ENCODE measurements at regions not wholly inside any gene's neighbourhood (a gene's known extent, or its start where the extent isn't known, plus 50 kb on each side); places are given as distances from the start of the nearest gene placed in this dataset.

DNA sequence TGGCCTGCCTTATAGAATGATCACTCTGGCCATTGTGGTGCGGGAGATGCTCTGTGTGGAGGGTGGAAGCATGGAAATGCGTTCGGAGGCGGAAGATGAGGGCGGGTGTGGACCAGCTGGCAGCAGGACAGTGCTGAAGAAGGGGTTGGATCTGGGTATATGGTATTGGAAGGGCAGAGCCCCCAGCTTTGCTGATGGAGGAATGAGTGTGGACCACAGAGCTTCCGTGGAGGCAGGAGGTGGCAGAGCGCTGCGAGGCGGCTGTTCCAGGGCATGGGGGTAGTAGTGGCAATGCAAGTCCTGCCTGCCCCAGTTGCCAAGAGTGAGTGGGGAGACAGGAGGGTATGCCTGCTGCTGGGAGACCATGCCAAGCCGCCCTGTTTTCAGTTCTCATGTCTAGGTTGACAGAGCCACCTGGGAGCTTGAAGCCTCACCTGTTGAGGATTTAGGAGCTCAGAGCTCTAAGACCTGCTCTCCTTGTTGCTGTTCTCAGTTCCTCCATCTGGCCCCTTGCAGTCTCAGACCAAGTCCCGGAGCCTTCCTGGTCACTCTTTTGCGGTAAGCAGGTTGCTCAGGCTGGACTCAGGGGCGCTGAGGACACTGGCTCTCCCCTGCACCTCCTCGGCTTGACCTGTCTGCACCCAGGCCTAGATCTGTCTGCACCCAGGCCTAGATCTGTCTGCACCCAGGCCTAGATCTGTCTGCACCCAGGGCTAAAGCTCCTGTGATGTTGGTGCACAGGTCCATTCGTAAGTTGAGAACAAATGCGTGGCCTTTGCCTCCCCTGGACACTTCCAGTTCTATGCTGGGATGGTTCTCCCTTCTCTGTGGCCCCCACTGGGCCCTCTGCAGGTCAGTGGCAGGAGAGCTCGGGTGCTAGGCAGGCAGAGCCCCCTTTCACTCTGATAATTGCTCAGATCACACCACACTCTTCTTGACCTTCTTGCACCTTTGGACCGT is 290.5 kb upstream of the HS6ST1 start (continued):
- TF ChIP-seq SPI1 (IDR thresholded peaks at IDR 0.05; ENCODE audit: borderline replicate concordance, low read depth, low read length): no peak
- TF ChIP-seq, protein P1, sequence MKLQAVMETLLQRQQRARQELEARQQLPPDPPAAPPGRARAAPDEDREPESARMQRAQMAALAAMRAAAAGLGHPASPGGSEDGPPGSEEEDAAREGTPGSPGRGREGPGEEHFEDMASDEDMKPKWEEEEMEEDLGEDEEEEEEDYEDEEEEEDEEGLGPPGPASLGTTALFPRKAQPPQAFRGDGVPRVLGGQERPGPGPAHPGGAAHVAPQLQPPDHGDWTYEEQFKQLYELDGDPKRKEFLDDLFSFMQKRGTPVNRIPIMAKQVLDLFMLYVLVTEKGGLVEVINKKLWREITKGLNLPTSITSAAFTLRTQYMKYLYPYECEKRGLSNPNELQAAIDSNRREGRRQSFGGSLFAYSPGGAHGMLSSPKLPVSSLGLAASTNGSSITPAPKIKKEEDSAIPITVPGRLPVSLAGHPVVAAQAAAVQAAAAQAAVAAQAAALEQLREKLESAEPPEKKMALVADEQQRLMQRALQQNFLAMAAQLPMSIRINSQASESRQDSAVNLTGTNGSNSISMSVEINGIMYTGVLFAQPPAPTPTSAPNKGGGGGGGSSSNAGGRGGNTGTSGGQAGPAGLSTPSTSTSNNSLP (IDR thresholded peaks at IDR 0.05; ENCODE audit: borderline replicate concordance, low read depth, low read length): no peak

DNA sequence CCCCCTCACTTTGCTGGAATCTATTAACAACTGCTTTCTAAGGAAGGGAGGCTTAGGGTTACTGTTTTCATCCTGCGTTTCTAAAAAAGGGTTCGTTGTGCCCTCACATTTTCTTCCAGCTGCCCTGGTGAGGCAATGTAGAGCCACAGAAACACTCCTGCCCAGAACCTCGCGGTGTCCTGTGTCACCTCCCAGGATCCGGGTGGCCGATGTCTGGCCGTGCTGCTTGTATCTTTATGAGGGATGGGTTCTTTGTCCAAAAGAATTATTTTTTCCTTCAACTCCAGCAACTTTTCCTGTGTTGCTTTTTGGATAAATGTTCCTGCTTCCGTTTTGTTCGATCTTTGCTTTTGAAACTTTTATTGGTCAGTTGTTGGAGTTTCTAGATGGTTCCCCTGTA is 291.8 kb upstream of the HS6ST1 start:
- WGBS (ENCODE audit: insufficient coverage, low coverage, missing lambda C conversion rate): 4% methylated on average over 9 of the region's 9 CpGs
- no peak for ATAC-seq
- POLR2A ChIA-PET: no interaction called here
- TF ChIP-seq, protein P2, sequence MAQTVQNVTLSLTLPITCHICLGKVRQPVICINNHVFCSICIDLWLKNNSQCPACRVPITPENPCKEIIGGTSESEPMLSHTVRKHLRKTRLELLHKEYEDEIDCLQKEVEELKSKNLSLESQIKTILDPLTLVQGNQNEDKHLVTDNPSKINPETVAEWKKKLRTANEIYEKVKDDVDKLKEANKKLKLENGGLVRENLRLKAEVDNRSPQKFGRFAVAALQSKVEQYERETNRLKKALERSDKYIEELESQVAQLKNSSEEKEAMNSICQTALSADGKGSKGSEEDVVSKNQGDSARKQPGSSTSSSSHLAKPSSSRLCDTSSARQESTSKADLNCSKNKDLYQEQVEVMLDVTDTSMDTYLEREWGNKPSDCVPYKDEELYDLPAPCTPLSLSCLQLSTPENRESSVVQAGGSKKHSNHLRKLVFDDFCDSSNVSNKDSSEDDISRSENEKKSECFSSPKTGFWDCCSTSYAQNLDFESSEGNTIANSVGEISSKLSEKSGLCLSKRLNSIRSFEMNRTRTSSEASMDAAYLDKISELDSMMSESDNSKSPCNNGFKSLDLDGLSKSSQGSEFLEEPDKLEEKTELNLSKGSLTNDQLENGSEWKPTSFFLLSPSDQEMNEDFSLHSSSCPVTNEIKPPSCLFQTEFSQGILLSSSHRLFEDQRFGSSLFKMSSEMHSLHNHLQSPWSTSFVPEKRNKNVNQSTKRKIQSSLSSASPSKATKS (CRISPR knock-in tag; IDR thresholded peaks at IDR 0.05): no peak
- TF ChIP-seq, protein P3, sequence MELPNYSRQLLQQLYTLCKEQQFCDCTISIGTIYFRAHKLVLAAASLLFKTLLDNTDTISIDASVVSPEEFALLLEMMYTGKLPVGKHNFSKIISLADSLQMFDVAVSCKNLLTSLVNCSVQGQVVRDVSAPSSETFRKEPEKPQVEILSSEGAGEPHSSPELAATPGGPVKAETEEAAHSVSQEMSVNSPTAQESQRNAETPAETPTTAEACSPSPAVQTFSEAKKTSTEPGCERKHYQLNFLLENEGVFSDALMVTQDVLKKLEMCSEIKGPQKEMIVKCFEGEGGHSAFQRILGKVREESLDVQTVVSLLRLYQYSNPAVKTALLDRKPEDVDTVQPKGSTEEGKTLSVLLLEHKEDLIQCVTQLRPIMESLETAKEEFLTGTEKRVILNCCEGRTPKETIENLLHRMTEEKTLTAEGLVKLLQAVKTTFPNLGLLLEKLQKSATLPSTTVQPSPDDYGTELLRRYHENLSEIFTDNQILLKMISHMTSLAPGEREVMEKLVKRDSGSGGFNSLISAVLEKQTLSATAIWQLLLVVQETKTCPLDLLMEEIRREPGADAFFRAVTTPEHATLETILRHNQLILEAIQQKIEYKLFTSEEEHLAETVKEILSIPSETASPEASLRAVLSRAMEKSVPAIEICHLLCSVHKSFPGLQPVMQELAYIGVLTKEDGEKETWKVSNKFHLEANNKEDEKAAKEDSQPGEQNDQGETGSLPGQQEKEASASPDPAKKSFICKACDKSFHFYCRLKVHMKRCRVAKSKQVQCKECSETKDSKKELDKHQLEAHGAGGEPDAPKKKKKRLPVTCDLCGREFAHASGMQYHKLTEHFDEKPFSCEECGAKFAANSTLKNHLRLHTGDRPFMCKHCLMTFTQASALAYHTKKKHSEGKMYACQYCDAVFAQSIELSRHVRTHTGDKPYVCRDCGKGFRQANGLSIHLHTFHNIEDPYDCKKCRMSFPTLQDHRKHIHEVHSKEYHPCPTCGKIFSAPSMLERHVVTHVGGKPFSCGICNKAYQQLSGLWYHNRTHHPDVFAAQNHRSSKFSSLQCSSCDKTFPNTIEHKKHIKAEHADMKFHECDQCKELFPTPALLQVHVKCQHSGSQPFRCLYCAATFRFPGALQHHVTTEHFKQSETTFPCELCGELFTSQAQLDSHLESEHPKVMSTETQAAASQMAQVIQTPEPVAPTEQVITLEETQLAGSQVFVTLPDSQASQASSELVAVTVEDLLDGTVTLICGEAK (IDR thresholded peaks at IDR 0.05): no peak
- TF ChIP-seq, protein P3 (CRISPR knock-in tag; IDR thresholded peaks at IDR 0.05): no peak

More for the DNA sequence above, 291.8 kb upstream of the HS6ST1 start:
- Histone ChIP-seq H3K9me1 (ENCODE audit: control insufficient read depth, insufficient read depth, low read length) (no peaks in the 10 kb centered on the region), H3K9me3 (replicated peaks; ENCODE audit: control insufficient read depth, insufficient read depth, low read depth, low read length) (no peaks in the 10 kb centered on the region), H3K27me3 (ENCODE audit: control insufficient read depth in 2 of 2, insufficient read depth in 2 of 2, low read length in 2 of 2) (peaks cover 5 to 51% of the 10 kb centered on the region in 2 experiments; a peak in 3 of 5 replicates), H3K9ac (ENCODE audit: insufficient read depth in 1 of 2, low read depth in 2 of 2, low read length in 2 of 2) (no peak overlapping the region), H3K79me2 (ENCODE audit: control insufficient read depth, insufficient read depth, low read length) (no peaks in the 10 kb centered on the region), H3K36me3 (ENCODE audit: control insufficient read depth, insufficient read depth, low read length) (no peaks in the 10 kb centered on the region), H3K4me3 (no peak overlapping the region), H2AFZ (ENCODE audit: low read depth, low read length) (no peak overlapping the region), H3K27ac (ENCODE audit: extremely low read depth, low read depth, low read length) (no peak overlapping the region), H3K4me1 (replicated peaks in 1 of 2; ENCODE audit: control insufficient read depth in 2 of 2, insufficient read depth in 2 of 2, low read length in 2 of 2) (peaks cover 0 to 5% of the 10 kb centered on the region in 2 experiments; a peak in 2 of 5 replicates), H4K20me1 (replicated peaks; ENCODE audit: control insufficient read depth, insufficient read depth, low read length) (no peaks in the 10 kb centered on the region), H3K4me2 (ENCODE audit: insufficient read depth, low read length) (no peak overlapping the region)
- FAIRE-seq (no peak), DNase-seq (ENCODE audit: extremely low read depth in 1 of 4, low spot score in 3 of 4) (no peak)
- intact Hi-C loops (cut with micrococcal nuclease): no loop called here
- in situ Hi-C loops (cut with MboI): no loop called here
- CTCF ChIA-PET (ENCODE audit: low intra/inter-chr PET ratio): no interaction called here
- no TSS peak for BruUV-seq (replicated peaks)
